ENCODE measurements at regions not wholly inside any gene's neighbourhood (a gene's known extent, or its start where the extent isn't known, plus 50 kb on each side); places are given as distances from the start of the nearest gene placed in this dataset.

DNA sequence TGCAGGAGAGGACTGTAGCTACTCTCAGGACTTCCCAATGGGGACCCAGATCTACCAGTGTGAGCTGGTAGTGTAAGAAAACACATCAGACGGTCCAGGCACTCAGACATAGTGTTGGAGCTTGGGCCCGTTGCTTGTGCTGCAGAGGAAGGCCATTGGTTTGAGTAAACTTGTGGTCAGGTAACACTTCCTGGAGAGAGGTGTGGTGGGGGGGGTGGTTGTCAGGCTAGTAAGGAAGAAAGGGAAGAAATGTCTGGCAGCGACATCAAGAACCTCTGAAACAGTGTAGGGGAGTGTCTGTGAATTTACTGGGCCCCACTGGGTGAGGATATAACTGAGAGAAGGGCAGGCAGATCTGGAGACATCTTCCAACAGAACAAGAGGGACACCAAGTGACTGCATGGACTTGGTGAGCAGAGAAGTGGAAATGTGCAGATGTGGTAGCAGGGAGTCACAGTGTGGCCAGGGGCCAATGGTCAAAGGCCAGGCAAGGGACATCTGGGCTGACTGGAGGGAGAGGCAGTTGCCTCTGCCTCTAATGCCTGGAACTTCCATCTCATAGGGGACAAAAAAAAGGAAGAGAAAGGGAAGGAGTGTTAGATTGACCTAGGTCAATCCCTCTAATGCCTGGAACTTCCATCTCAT is 63.7 kb upstream of the MRPS22 start:
- ChIA-PET CTCF (no interaction called here), POLR2A (no interaction called here)
- Mint-ChIP-seq H3K27me3 (peaks cover 11% of the 10 kb centered on the region), H3K4me1 (no peaks in the 10 kb centered on the region), H3K9me3 (ENCODE audit: insufficient read depth) (no peaks in the 10 kb centered on the region), H3K4me3 (no peak overlapping the region), H3K27ac (no peak overlapping the region)
- H3K4me2 ChIP-seq (replicated peaks; ENCODE audit: low read depth, low read length, poor library complexity, severe bottlenecking): no peak overlapping the region
- no peak overlapping the region for H3K4me3 ChIP-seq (ENCODE audit: control extremely low read depth in 1 of 5, extremely low read depth in 1 of 5, insufficient read depth in 1 of 5, low read depth in 2 of 5, low read length in 4 of 5)
- no peak overlapping the region for H2AFZ ChIP-seq (ENCODE audit: insufficient read depth, low read depth, low read length, poor library complexity, severe bottlenecking)
- H3K79me2 ChIP-seq (ENCODE audit: control insufficient read depth, insufficient read depth, low read length): no peaks in the 10 kb centered on the region
- H3K4me1 ChIP-seq (ENCODE audit: control insufficient read depth in 2 of 2, insufficient read depth in 2 of 2, low read length in 2 of 2): no peaks in the 10 kb centered on the region
- peaks cover 0 to 2% (median 0%) of the 10 kb centered on the region in 3 donors for H3K9me3 ChIP-seq (ENCODE audit: control extremely low read depth in 1 of 3, control insufficient read depth in 2 of 3, insufficient read depth in 1 of 3, low read length in 2 of 3)
- TF ChIP-seq, protein P1, sequence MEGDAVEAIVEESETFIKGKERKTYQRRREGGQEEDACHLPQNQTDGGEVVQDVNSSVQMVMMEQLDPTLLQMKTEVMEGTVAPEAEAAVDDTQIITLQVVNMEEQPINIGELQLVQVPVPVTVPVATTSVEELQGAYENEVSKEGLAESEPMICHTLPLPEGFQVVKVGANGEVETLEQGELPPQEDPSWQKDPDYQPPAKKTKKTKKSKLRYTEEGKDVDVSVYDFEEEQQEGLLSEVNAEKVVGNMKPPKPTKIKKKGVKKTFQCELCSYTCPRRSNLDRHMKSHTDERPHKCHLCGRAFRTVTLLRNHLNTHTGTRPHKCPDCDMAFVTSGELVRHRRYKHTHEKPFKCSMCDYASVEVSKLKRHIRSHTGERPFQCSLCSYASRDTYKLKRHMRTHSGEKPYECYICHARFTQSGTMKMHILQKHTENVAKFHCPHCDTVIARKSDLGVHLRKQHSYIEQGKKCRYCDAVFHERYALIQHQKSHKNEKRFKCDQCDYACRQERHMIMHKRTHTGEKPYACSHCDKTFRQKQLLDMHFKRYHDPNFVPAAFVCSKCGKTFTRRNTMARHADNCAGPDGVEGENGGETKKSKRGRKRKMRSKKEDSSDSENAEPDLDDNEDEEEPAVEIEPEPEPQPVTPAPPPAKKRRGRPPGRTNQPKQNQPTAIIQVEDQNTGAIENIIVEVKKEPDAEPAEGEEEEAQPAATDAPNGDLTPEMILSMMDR (IDR thresholded peaks at IDR 0.05): no peak
- TF ChIP-seq EZH2 (IDR thresholded peaks at IDR 0.05; ENCODE audit: borderline replicate concordance, insufficient read depth, low read depth, low read length, poor library complexity, severe bottlenecking): no peak
- intact Hi-C loops (cut with micrococcal nuclease): no loop called here
- no peaks in the 10 kb centered on the region for H3K36me3 ChIP-seq (replicated peaks in 1 of 2; ENCODE audit: control extremely low read depth in 1 of 2, control insufficient read depth in 1 of 2, extremely low read depth in 1 of 2, insufficient read depth in 2 of 2, low read length in 1 of 2)
- H3K9ac ChIP-seq (ENCODE audit: low read length): no peak overlapping the region
- DNase-seq (no peak), ATAC-seq (ENCODE audit: low read depth) (no peak)
- no peak overlapping the region for H3K27ac ChIP-seq (ENCODE audit: low read length in 2 of 2)
- WGBS (ENCODE audit: insufficient coverage): 58% methylated on average over 3 of the region's 3 CpGs
- no peaks in the 10 kb centered on the region for H4K20me1 ChIP-seq (ENCODE audit: control insufficient read depth, insufficient read depth, low read length, poor library complexity, severe bottlenecking)
- H3K27me3 ChIP-seq (replicated peaks in 1 of 4; ENCODE audit: control extremely low read depth in 1 of 4, control insufficient read depth in 3 of 4, insufficient read depth in 4 of 4, low read length in 3 of 4): no peaks in the 10 kb centered on the region

DNA sequence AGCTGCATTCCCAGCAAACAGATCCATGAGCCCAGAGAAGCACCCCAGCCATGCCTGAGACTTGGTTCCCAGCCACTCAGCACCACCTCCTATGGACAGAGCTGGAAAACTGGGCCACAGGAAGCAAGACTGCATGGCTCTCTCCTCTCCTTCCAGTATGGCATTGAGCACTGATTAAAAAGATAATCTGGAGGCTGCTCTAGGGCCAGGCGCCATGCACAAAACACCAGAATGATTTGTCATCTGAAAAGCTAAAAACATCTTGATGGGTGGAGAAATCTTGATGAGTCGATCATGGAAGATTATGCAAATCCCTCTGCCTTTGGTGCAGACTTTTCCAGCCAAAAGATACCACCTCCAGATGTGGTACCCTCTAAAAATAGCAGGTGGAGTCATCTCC is 62.7 kb upstream of the MRPS22 start:
- ATAC-seq (ENCODE audit: low read depth) (no peak), DNase-seq (no peak)
- Histone ChIP-seq H3K27ac (ENCODE audit: low read length in 2 of 2) (no peak overlapping the region), H3K9ac (ENCODE audit: low read length) (no peak overlapping the region), H3K9me3 (ENCODE audit: control extremely low read depth in 1 of 3, control insufficient read depth in 2 of 3, insufficient read depth in 1 of 3, low read length in 2 of 3) (no peaks in the 10 kb centered on the region), H3K27me3 (replicated peaks in 1 of 4; ENCODE audit: control extremely low read depth in 1 of 4, control insufficient read depth in 3 of 4, insufficient read depth in 4 of 4, low read length in 3 of 4) (peaks cover 0 to 2% (median 0%) of the 10 kb centered on the region in 4 experiments), H3K4me1 (ENCODE audit: control insufficient read depth in 2 of 2, insufficient read depth in 2 of 2, low read length in 2 of 2) (no peaks in the 10 kb centered on the region), H4K20me1 (ENCODE audit: control insufficient read depth, insufficient read depth, low read length, poor library complexity, severe bottlenecking) (no peaks in the 10 kb centered on the region), H2AFZ (ENCODE audit: insufficient read depth, low read depth, low read length, poor library complexity, severe bottlenecking) (no peak overlapping the region), H3K4me2 (replicated peaks; ENCODE audit: low read depth, low read length, poor library complexity, severe bottlenecking) (no peak overlapping the region), H3K79me2 (ENCODE audit: control insufficient read depth, insufficient read depth, low read length) (no peaks in the 10 kb centered on the region), H3K36me3 (replicated peaks in 1 of 2; ENCODE audit: control extremely low read depth in 1 of 2, control insufficient read depth in 1 of 2, extremely low read depth in 1 of 2, insufficient read depth in 2 of 2, low read length in 1 of 2) (no peaks in the 10 kb centered on the region), H3K4me3 (ENCODE audit: control extremely low read depth in 1 of 5, extremely low read depth in 1 of 5, insufficient read depth in 1 of 5, low read depth in 2 of 5, low read length in 4 of 5) (no peak overlapping the region)
- 83% methylated on average over 2 of the region's 2 CpGs for WGBS (ENCODE audit: insufficient coverage)
- POLR2A ChIA-PET: no interaction called here
- Mint-ChIP-seq H3K4me1 (no peaks in the 10 kb centered on the region), H3K27me3 (peaks cover 6% of the 10 kb centered on the region), H3K27ac (no peak overlapping the region), H3K4me3 (no peak overlapping the region), H3K9me3 (ENCODE audit: insufficient read depth) (no peaks in the 10 kb centered on the region)
- intact Hi-C loops (cut with micrococcal nuclease): no loop called here
- no peak for TF ChIP-seq EZH2 (IDR thresholded peaks at IDR 0.05; ENCODE audit: borderline replicate concordance, insufficient read depth, low read depth, low read length, poor library complexity, severe bottlenecking)
- TF ChIP-seq, protein P1 (IDR thresholded peaks at IDR 0.05): no peak
- CTCF ChIA-PET: no interaction called here

Data from B cell (primary cell).